ACC112 (cell line): ENCODE measurements at regions not wholly inside any gene's neighbourhood (a gene's known extent, or its start where the extent isn't known, plus 50 kb on each side); places are given as distances from the start of the nearest gene placed in this dataset.

Experiments used
- H2AFZ ChIP-seq: fragments of 200-600 bp; sonication (generic); one replicate; pipeline ENCODE4 v1.6.0; 2017; ENCODE audit warnings: antibody characterized with exemption, low read length; ENCODE audit not compliant: unreplicated experiment
- H3K27ac ChIP-seq: fragments of 200-600 bp; sonication (generic); 2 replicates; pipeline ENCODE4 v1.5.1; 2014; ENCODE audit warnings: low read depth, mild to moderate bottlenecking, antibody characterized with exemption, low read length, moderate library complexity
- H3K27me3 ChIP-seq: fragments of 200-600 bp; sonication (generic); 2 replicates; pipeline ENCODE4 v1.6.1; 2014; ENCODE audit warnings: mild to moderate bottlenecking, antibody characterized with exemption, low read length, moderate library complexity, mixed read lengths; ENCODE audit not compliant: insufficient read depth
- H3K36me3 ChIP-seq: fragments of 200-600 bp; sonication (generic); 2 replicates; pipeline ENCODE4 v1.6.1; 2016; ENCODE audit warnings: mild to moderate bottlenecking, antibody characterized with exemption, low read length, moderate library complexity, mixed read lengths; ENCODE audit not compliant: insufficient read depth
- H3K4me1 ChIP-seq: fragments of 200-600 bp; sonication (generic); one replicate; pipeline ENCODE4 v1.6.1; 2016; ENCODE audit warnings: low read length, mixed read lengths; ENCODE audit not compliant: insufficient read depth, unreplicated experiment, control insufficient read depth
- H3K4me3 ChIP-seq: fragments of 200-600 bp; sonication (generic); 2 replicates; pipeline ENCODE4 v1.5.1; 2014; ENCODE audit warnings: mild to moderate bottlenecking, low read depth, low read length
- H3K79me2 ChIP-seq: fragments of 200-600 bp; sonication (generic); one replicate; pipeline ENCODE4 v1.6.0; 2016; ENCODE audit warnings: low read length; ENCODE audit not compliant: control insufficient read depth, unreplicated experiment, insufficient read depth

DNA sequence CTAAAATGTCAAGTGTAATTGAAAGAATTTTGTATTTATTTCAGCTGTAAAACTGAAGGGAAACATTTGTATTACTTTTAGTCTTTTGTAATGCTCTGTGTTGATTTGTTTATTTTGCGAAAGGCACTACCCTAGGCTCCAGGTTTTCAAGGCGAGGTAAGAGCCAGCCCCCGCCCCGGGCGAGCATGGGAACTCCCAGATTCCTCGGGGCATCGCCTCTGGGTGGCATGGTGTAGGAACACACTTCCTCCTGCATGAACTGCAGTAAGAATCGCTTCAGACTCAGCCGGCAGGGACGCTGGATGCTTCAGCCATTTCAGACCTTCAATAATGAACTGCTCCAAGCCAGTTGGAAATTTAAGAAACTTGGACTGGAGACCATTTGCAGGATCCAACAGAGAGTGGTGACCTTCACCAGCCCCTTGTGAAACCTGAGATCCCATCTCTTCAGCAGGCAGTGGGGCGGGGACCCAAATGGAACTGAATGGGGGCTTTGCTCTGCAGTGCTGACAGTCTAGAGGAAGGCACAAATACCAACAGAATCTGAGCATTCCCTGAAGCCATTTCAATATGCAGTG is 544.3 kb upstream of the MGMT start:
- H3K36me3 ChIP-seq: no peaks in the 10 kb centered on the region
- no peaks in the 10 kb centered on the region for H3K4me1 ChIP-seq
- H3K4me3 ChIP-seq: no peak overlapping the region
- H3K27ac ChIP-seq: no peak overlapping the region
- H3K27me3 ChIP-seq: no peaks in the 10 kb centered on the region
- no peaks in the 10 kb centered on the region for H3K79me2 ChIP-seq
- H2AFZ ChIP-seq: no peak overlapping the region

DNA sequence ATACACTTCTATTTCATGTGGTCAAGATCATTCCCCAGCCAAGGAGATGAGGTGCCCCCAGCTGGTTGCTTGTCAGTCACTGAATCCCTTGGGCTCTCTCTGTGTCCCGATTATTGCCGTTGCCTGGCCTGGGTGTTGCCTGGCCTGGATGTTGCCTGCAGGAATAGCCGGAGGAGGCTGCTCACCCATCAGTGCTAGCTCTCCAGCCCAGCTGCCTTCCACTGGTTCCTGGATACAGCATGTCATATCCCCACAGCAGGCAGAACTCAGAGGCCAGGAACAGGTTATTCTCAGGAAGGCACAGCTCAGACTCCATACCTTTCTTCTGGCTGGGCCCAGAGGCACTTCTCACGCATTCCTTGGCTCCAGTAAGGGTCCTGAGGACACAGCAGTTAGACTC is 542.1 kb upstream of the MGMT start:
- H3K79me2 ChIP-seq: no peaks in the 10 kb centered on the region
- no peak overlapping the region for H3K27ac ChIP-seq
- H3K4me3 ChIP-seq: no peak overlapping the region
- no peaks in the 10 kb centered on the region for H3K36me3 ChIP-seq
- no peaks in the 10 kb centered on the region for H3K4me1 ChIP-seq
- no peaks in the 10 kb centered on the region for H3K27me3 ChIP-seq
- H2AFZ ChIP-seq: no peak overlapping the region

DNA sequence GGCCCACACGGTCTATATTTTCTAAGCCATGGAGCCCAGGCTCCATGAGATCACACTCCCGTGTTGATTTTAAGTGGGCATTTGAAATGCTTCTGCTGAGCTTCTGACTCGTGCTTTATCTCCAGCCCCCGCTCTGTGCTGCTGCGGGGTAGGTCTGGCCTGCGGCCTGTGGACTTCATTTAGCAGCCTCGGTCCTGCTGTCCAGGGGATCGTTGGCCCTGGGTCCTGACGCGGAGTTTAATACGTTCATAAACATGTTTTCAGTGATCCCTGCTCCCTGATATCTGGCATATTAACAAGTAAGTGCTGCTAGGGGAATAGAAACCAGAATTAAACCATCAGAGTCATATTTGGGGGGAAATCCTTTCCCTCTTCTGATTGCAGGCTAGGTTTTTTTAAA is 540.3 kb upstream of the MGMT start:
- no peak overlapping the region for H2AFZ ChIP-seq
- no peak overlapping the region for H3K4me3 ChIP-seq
- no peak overlapping the region for H3K27ac ChIP-seq
- no peaks in the 10 kb centered on the region for H3K79me2 ChIP-seq
- no peaks in the 10 kb centered on the region for H3K27me3 ChIP-seq
- H3K36me3 ChIP-seq: no peaks in the 10 kb centered on the region
- H3K4me1 ChIP-seq: no peaks in the 10 kb centered on the region

DNA sequence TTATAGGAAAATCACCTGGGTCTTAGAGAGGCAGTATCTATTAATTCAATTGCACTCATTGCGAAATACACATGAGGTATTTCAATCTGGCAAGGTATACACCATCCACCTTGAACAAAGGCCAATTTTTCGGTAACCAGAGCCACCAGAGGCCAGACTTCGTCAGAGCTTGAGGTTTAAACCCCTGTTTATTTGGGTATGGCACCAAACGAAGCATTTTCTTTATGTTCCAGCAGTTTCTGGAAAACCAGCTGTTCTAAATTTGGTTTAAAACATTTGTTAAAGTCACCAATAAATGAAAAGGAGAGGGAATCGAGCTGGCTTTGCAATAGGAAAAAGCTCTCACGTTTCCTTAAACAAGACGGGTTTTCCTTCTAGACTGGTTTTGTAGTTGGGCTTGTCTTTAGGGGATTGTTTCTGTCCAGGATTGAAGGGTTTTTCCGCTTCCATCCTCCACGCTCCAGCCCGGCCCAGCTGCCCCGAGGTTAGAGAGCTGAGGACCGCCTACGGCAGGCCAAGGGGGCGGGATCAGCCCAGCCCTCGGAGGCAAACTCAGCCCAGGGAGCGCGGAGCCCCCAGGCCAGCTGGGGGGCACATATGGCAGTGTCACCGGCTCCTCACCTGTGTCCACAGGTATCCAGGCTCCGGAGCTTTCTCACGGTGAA is 539.4 kb upstream of the MGMT start:
- no peak overlapping the region for H3K4me3 ChIP-seq
- no peaks in the 10 kb centered on the region for H3K27me3 ChIP-seq
- no peaks in the 10 kb centered on the region for H3K36me3 ChIP-seq
- no peak overlapping the region for H2AFZ ChIP-seq
- H3K79me2 ChIP-seq: no peaks in the 10 kb centered on the region
- H3K4me1 ChIP-seq: no peaks in the 10 kb centered on the region
- no peak overlapping the region for H3K27ac ChIP-seq

DNA sequence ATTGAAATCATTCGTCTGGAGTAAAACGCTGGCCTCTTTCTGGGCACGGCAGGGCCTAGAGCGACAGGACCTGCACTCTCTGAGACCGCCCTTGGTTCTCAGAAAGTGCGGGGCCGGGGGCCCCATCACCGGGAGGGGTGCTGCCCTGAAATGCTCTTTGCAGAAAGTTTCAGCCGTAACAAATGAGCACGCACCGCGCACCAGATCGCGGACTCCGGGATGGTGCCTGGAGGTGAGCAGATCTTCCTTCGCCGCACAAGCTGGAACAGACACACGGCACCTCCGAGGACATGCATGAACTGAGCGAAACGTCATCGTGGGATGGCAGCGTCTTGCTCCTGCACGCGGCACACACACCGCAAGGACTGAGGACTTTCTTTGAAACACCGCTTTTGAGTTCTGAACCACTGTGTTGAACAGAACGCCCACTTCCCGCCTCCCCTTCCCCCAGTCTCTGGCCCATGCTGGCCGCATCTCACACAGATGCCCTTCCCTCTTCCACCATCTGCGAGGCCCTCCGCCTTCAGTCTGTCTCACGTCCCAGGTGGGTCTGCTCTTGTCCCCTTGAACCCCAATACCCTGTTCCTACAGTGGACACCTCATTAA is 538.7 kb upstream of the MGMT start:
- H3K4me3 ChIP-seq: no peak overlapping the region
- H3K27me3 ChIP-seq: no peaks in the 10 kb centered on the region
- H3K79me2 ChIP-seq: no peaks in the 10 kb centered on the region
- no peak overlapping the region for H2AFZ ChIP-seq
- H3K27ac ChIP-seq: no peak overlapping the region
- no peaks in the 10 kb centered on the region for H3K4me1 ChIP-seq
- no peaks in the 10 kb centered on the region for H3K36me3 ChIP-seq

DNA sequence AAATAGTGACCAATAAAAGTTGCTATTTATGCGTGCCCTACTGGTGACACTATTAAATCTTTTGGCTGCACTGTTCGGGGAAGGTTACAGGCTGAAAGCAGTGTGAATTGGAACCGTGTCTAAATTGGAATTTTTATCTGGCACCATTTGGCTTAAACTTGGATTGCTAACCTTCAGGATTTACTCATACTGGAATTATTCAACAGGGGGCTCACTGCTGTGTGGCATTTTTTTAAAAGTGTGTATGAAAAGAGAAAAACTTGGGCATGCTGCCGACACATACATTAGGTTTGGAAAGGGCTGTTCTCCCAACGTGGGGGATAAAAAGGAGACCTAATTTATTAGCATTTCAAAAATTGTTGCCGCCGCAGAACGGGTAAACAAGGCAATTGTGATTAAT is 537.9 kb upstream of the MGMT start:
- Histone ChIP-seq H3K4me1 (no peaks in the 10 kb centered on the region), H3K27ac (no peak overlapping the region), H2AFZ (no peak overlapping the region), H3K79me2 (no peaks in the 10 kb centered on the region), H3K27me3 (no peaks in the 10 kb centered on the region), H3K36me3 (no peaks in the 10 kb centered on the region), H3K4me3 (no peak overlapping the region)

DNA sequence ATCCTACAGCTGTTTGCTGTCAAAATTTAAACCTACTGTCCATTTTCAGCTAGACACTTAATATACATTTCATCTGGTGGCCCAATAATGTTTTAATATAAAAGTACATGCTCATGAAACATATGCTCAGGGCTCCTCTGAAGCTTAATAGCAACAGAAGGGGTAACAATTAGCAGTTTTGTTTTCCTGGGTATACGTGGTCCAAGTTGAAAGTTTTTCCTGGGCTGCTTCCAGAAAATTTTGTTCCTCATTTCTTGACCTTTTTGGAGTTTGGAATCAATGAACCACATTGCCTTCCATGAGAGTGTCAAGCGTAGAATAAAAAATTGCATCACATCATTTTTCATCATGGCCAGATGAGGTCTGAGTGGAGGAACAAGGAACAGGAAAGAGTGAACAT is 537.3 kb upstream of the MGMT start:
- Histone ChIP-seq H2AFZ (no peak overlapping the region), H3K4me1 (no peaks in the 10 kb centered on the region), H3K27ac (no peak overlapping the region)

DNA sequence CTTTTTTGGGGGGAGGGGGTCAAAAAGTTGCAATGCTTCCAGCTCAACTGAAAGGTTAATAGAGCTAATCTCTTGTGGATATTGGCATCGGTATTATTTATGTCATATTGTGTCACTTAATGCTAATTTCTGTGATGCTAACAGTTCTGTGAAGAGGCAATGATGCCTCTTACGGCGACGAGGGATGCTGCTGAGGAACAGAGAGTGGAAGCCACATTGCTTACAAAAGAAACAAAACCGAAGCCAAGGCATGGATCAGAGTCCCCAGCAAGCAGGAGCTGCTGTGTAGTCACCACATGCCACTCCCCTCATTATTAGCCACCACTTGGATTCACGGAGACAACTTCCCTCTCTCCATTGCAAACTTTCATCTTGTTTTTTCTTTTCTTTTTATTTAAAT is 536.5 kb upstream of the MGMT start:
- H3K4me3 ChIP-seq: no peak overlapping the region
- H3K36me3 ChIP-seq: no peaks in the 10 kb centered on the region
- no peak overlapping the region for H2AFZ ChIP-seq
- H3K4me1 ChIP-seq: no peaks in the 10 kb centered on the region
- H3K79me2 ChIP-seq: no peaks in the 10 kb centered on the region
- no peak overlapping the region for H3K27ac ChIP-seq
- H3K27me3 ChIP-seq: no peaks in the 10 kb centered on the region

More for the DNA sequence above, 537.3 kb upstream of the MGMT start:
- no peak overlapping the region for H3K4me3 ChIP-seq
- H3K27me3 ChIP-seq: no peaks in the 10 kb centered on the region
- no peaks in the 10 kb centered on the region for H3K36me3 ChIP-seq
- H3K79me2 ChIP-seq: no peaks in the 10 kb centered on the region

DNA sequence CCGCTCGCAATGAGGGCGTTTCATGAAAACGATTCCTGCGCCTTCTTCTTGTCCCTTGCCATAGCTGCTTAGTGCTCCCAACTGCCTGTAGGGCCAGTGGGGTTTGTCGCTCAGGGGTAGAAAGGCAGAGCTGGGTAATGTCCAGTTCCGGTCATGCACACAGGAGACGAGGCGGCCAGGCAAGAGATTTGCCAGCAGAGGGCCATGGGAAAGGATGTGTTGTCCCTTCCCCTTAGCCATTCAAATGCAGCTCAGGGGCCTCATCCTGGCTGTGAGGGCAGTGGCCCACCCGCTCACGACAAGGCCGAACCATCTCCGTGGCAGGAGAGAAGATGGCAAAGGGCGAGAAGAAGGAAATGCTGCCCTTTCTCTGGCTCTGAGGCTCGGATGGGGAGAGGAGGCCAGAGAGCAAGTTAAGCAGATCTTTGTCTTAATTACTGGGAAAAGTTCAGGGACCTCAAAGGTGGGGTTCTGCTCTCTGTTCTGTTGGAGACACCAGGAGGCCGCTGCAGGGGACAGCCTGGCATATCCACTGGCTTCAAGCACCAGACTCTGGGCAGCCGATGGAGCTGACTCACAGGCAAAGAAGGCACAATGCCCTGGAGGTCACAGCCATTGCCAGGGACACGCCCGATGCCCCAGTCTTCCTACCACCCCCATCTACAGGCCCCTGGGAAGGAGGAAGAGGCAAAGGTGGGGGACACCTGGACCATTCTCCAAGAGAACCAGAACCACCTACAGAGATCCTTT is 534.8 kb upstream of the MGMT start:
- Histone ChIP-seq H3K27me3 (no peaks in the 10 kb centered on the region), H3K79me2 (no peaks in the 10 kb centered on the region), H3K36me3 (no peaks in the 10 kb centered on the region), H3K4me3 (no peak overlapping the region), H3K27ac (no peak overlapping the region), H3K4me1 (no peaks in the 10 kb centered on the region), H2AFZ (no peak overlapping the region)

DNA sequence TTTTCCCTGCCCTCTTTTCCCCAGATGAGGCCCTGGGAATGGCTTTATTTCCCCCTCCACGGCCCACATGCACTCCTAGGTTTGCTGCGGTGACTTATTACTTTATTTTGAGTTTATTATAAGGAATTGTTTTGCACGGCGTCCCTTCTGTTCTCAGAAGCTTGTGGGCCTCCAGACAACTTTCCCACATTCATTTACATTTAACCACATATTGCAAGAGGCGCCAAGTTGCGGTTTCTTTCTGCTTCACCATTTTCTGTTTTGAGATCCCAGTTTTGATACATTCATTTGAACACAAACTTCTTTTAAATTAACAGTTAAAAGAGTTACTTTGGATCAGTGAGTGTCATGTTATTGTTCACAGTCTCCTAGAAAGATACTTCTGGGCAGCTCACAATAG is 532.5 kb upstream of the MGMT start:
- H3K36me3 ChIP-seq: no peaks in the 10 kb centered on the region
- H3K4me1 ChIP-seq: no peaks in the 10 kb centered on the region
- H3K79me2 ChIP-seq: no peaks in the 10 kb centered on the region
- H3K27me3 ChIP-seq: no peaks in the 10 kb centered on the region
- no peak overlapping the region for H2AFZ ChIP-seq
- H3K27ac ChIP-seq: no peak overlapping the region
- no peak overlapping the region for H3K4me3 ChIP-seq
